K562 (cell line): ENCODE measurements at regions not wholly inside any gene's neighbourhood (a gene's known extent, or its start where the extent isn't known, plus 50 kb on each side); places are given as distances from the start of the nearest gene placed in this dataset.

Experiments
- ATAC-seq: fragments of 200-7000 bp; cut with Tn5 transposase; 3 replicates; pipeline ENCODE4 v1.9.1; 2020; ENCODE audit warnings: moderate library complexity
- BruUV-seq: library from RNA; stranded (reverse); fragments of 400-500 nt; replicated peaks from 2 replicates; lab custom pipeline; 2021; lab: Mats Ljungman, UMichigan
- CTCF ChIA-PET: fragments of 300-600 bp; formaldehyde crosslinking; extraction: SDS; loops from one replicate; lab custom pipeline; 2021; ENCODE audit warnings: low intra/inter-chr PET ratio; lab: Yijun Ruan, JAX
- POLR2A ChIA-PET: fragments of 300-600, 350-650 bp; sonication (Branson Sonifier 250); formaldehyde crosslinking; extraction: SDS; loops from one replicate; lab custom pipeline; 2021; ENCODE audit warnings: antibody characterized with exemption, inconsistent platforms; lab: Yijun Ruan, JAX
- DNase-seq, 4 experiments: peaks; one replicate each; pipeline versions ENCODE4 v3.0.0 to v3.0.0-alpha.2; 2011 to 2018; ENCODE audit warnings: low spot score in 3 of 4, mixed read lengths in 3 of 4; ENCODE audit errors: extremely low read depth in 1 of 4
- FAIRE-seq: peaks from 2 replicates; lab custom pipeline; 2011; peaks lifted over from hg19 to GRCh38; lab: Jason Lieb, UNC
- H2AFZ ChIP-seq: 2 replicates; pipeline ENCODE4 v1.6.0; 2011; ENCODE audit warnings: low read depth, low read length, control low read depth, inconsistent platforms
- H3K27ac ChIP-seq: fragments of 200-600 bp; 3 replicates; pipeline ENCODE4 v1.8.0; 2011; ENCODE audit warnings: low read depth, mild to moderate bottlenecking, control low read depth, inconsistent platforms, low read length, moderate library complexity, mixed read lengths; ENCODE audit errors: extremely low read depth
- H3K27me3 ChIP-seq, 2 experiments: fragments of 300-600 bp in 1 of 2; 2 replicates in 1 of 2; 3 replicates in 1 of 2; pipeline versions ENCODE4 v1.6.0 to v1.8.0; 2011; ENCODE audit warnings: inconsistent platforms in 2 of 2, low read length in 2 of 2, mild to moderate bottlenecking in 1 of 2, mixed read lengths in 1 of 2, moderate library complexity in 1 of 2; ENCODE audit not compliant: control insufficient read depth in 2 of 2, insufficient read depth in 2 of 2
- H3K36me3 ChIP-seq: fragments of 300-600 bp; 3 replicates; pipeline ENCODE4 v1.8.0; 2011; ENCODE audit warnings: mild to moderate bottlenecking, low read length, inconsistent platforms; ENCODE audit not compliant: control insufficient read depth, insufficient read depth
- H3K4me1 ChIP-seq, 2 experiments: fragments of 200-600 bp in 1 of 2; replicated peaks in 1 of 2; 2 replicates in 1 of 2; 3 replicates in 1 of 2; pipeline versions ENCODE4 v1.5.1 to v1.8.0; 2011; ENCODE audit warnings: inconsistent platforms in 2 of 2, low read length in 2 of 2, mild to moderate bottlenecking in 1 of 2, mixed read lengths in 1 of 2, moderate library complexity in 1 of 2; ENCODE audit not compliant: control insufficient read depth in 2 of 2, insufficient read depth in 2 of 2
- H3K4me2 ChIP-seq: 2 replicates; pipeline ENCODE4 v1.6.1; 2011; ENCODE audit warnings: low read length, control low read depth, inconsistent platforms, mixed read lengths; ENCODE audit not compliant: insufficient read depth
- H3K4me3 ChIP-seq: fragments of 200-600 bp; sonication (generic), shearing (Covaris generic); 2 replicates; pipeline ENCODE4 v1.5.1; 2016; ENCODE audit warnings: control low read depth, inconsistent platforms
- H3K79me2 ChIP-seq: fragments of 200-600 bp; 3 replicates; pipeline ENCODE4 v1.8.0; 2011; ENCODE audit warnings: low read length, inconsistent platforms; ENCODE audit not compliant: control insufficient read depth, insufficient read depth
- H3K9ac ChIP-seq, 2 experiments: 2 replicates each; pipeline versions ENCODE4 v1.6.0 to v1.6.1; 2011; ENCODE audit warnings: low read depth in 2 of 2, low read length in 2 of 2, control low read depth in 1 of 2, inconsistent platforms in 1 of 2, mild to moderate bottlenecking in 1 of 2, mixed read lengths in 1 of 2; ENCODE audit not compliant: insufficient read depth in 1 of 2
- H3K9me1 ChIP-seq: one replicate; pipeline ENCODE4 v1.6.0; 2011; ENCODE audit warnings: inconsistent platforms, mild to moderate bottlenecking, low read length, moderate library complexity; ENCODE audit not compliant: control insufficient read depth, insufficient read depth
- H3K9me3 ChIP-seq: replicated peaks from 2 replicates; pipeline ENCODE4 v1.5.1; 2011; ENCODE audit warnings: low read depth, low read length, inconsistent platforms; ENCODE audit not compliant: control insufficient read depth, insufficient read depth
- H4K20me1 ChIP-seq: replicated peaks from 2 replicates; pipeline ENCODE4 v1.6.1; 2011; ENCODE audit warnings: low read length, inconsistent platforms, mixed read lengths; ENCODE audit not compliant: control insufficient read depth, insufficient read depth
- CAMTA2 ChIP-seq: fragments of 250-450 bp; sonication (Bioruptor Pico); conservative IDR thresholded peaks from 2 replicates; pipeline ENCODE4 v1.5.1; 2022
- CREM ChIP-seq: IDR thresholded peaks from 2 replicates; pipeline ENCODE4 v1.6.1; 2014; ENCODE audit warnings: antibody characterized with exemption, low read depth
- E2F8 ChIP-seq: fragments of 450-650 bp; IDR thresholded peaks from 2 replicates; pipeline ENCODE4 v1.7.1; 2018; ENCODE audit warnings: mild to moderate bottlenecking, low read depth; ENCODE audit not compliant: partially characterized antibody
- MYC ChIP-seq, 2 experiments: fragments of 250-450 bp in 1 of 2; sonication (Bioruptor Pico) in 1 of 2; IDR thresholded peaks; 2 replicates each; pipeline versions ENCODE4 v1.5.1 to v1.6.1; 2012 to 2021; ENCODE audit warnings: low read depth in 2 of 2, borderline replicate concordance in 1 of 2, improper control_type of control experiment in 1 of 2, low read length in 1 of 2, mild to moderate bottlenecking in 1 of 2, moderate library complexity in 1 of 2
- RAD21 ChIP-seq, 2 experiments: fragments of 250-450 bp in 1 of 2; fragments of 450-650 bp in 1 of 2; sonication (Bioruptor Pico) in 1 of 2; formaldehyde crosslinking in 1 of 2; IDR thresholded peaks in 1 of 2; conservative IDR thresholded peaks in 1 of 2; 2 replicates each; pipeline versions ENCODE4 v1.4.0 to v1.8.0; 2020 to 2022; ENCODE audit warnings: mild to moderate bottlenecking in 2 of 2, moderate library complexity in 1 of 2
- SIN3B ChIP-seq: fragments of 450-650 bp; IDR thresholded peaks from 2 replicates; pipeline ENCODE4 v1.6.1; 2017; ENCODE audit warnings: low read depth, mild to moderate bottlenecking, moderate library complexity
- WHSC1 ChIP-seq: IDR thresholded peaks from one replicate; pipeline ENCODE4 v1.6.1; 2012; ENCODE audit warnings: low read length, control low read depth, inconsistent platforms
- ZNF146 ChIP-seq: IDR thresholded peaks from one replicate; pipeline ENCODE4 v1.6.1; 2018; ENCODE audit warnings: missing compliant biosample characterization; ENCODE audit not compliant: unreplicated experiment
- WGBS: fragments of 100-300 bp; shearing (Covaris generic); methylation state at CpG from one replicate; pipeline ENCODE4 v1.1.6; 2016; ENCODE audit warnings: low coverage, mixed read lengths; ENCODE audit not compliant: insufficient coverage; ENCODE audit errors: missing lambda C conversion rate; 5-methylcytosine and 5-hydroxymethylcytosine counted together
- in situ Hi-C: fragments of 300-500 bp; cut with MboI; formaldehyde crosslinking; loops from 4 replicates; pipeline ENCODE4 v1.15.0; 2018; ENCODE audit warnings: inconsistent platforms, mixed read lengths
- intact Hi-C: fragments of 100-400 bp; cut with micrococcal nuclease; formaldehyde crosslinking; loops from 2 replicates; pipeline ENCODE4 v1.14.2; 2022
- TF ChIP-seq, protein P1 (sequence below): fragments of 450-650 bp; IDR thresholded peaks from 2 replicates; pipeline ENCODE4 v1.6.1; 2016

- DNase-seq (no peak), FAIRE-seq (no peak), ATAC-seq (no peak)
- intact Hi-C loops (no loop called here), in situ Hi-C loops (no loop called here)
- Histone ChIP-seq H3K36me3 (no peaks in the 10 kb centered on the region), H3K9me1 (no peaks in the 10 kb centered on the region), H3K4me2 (no peak overlapping the region), H3K4me1 (no peaks in the 10 kb centered on the region), H3K27ac (no peak overlapping the region), H3K9ac (no peak overlapping the region), H3K4me3 (no peak overlapping the region), H3K27me3 (no peaks in the 10 kb centered on the region), H4K20me1 (no peaks in the 10 kb centered on the region), H3K79me2 (no peaks in the 10 kb centered on the region), H2AFZ (no peak overlapping the region), H3K9me3 (no peaks in the 10 kb centered on the region; the same call in 1 of the 2 replicates)
- ChIA-PET POLR2A (no interaction called here), CTCF (no interaction called here)
- WGBS, result 1% methylated on average over 4 of the region's 4 CpGs
- no TSS peak for BruUV-seq
- TF ChIP-seq, protein P1, sequence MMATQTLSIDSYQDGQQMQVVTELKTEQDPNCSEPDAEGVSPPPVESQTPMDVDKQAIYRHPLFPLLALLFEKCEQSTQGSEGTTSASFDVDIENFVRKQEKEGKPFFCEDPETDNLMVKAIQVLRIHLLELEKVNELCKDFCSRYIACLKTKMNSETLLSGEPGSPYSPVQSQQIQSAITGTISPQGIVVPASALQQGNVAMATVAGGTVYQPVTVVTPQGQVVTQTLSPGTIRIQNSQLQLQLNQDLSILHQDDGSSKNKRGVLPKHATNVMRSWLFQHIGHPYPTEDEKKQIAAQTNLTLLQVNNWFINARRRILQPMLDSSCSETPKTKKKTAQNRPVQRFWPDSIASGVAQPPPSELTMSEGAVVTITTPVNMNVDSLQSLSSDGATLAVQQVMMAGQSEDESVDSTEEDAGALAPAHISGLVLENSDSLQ, result no peak
- TF ChIP-seq RAD21 (CRISPR knock-in tag; conservative IDR thresholded peaks at IDR 0.05 in 1 of 2, IDR thresholded peaks at IDR 0.05 in 1 of 2) (no peak), ZNF146 (CRISPR knock-in tag) (no peak), CAMTA2 (CRISPR knock-in tag) (no peak), SIN3B (no peak), E2F8 (no peak), WHSC1 (no peak), CREM (no peak), MYC (IDR thresholded peaks at IDR 0.05; ENCODE audit: low read depth, low read length) (no peak), MYC (CRISPR knock-in tag; IDR thresholded peaks at IDR 0.05; ENCODE audit: borderline replicate concordance, low read depth) (no peak)
Measured at GRCh38 chr4:179709961-179710624, 2267.9 kb upstream of the AGA start.
